Peyer's patch (tissue), 4 donors: ENCODE measurements at regions not wholly inside any gene's neighbourhood (a gene's known extent, or its start where the extent isn't known, plus 50 kb on each side); places are given as distances from the start of the nearest gene placed in this dataset.

Source experiments
- POLR2A ChIP-seq, 2 donors: fragments of 450-650 bp; IDR thresholded peaks; one replicate each; pipeline ENCODE4 v1.5.1; 2017; ENCODE audit warnings: antibody characterized with exemption in 2 of 2, mild to moderate bottlenecking in 2 of 2, moderate library complexity in 2 of 2
- TF ChIP-seq, protein P1 (sequence below), 6 experiments: fragments of 450-650 bp in 4 of 6; fragments of 200-600 bp in 2 of 6; sonication (generic) in 1 of 6; IDR thresholded peaks; one replicate each; pipeline ENCODE4 v1.5.1; 2017 to 2019; ENCODE audit warnings: antibody characterized with exemption in 6 of 6, mild to moderate bottlenecking in 3 of 6, moderate library complexity in 1 of 6

GRCh38 chr1:30196872-30197638 is 526.3 kb downstream of the MATN1 start:
- TF ChIP-seq, protein P1, sequence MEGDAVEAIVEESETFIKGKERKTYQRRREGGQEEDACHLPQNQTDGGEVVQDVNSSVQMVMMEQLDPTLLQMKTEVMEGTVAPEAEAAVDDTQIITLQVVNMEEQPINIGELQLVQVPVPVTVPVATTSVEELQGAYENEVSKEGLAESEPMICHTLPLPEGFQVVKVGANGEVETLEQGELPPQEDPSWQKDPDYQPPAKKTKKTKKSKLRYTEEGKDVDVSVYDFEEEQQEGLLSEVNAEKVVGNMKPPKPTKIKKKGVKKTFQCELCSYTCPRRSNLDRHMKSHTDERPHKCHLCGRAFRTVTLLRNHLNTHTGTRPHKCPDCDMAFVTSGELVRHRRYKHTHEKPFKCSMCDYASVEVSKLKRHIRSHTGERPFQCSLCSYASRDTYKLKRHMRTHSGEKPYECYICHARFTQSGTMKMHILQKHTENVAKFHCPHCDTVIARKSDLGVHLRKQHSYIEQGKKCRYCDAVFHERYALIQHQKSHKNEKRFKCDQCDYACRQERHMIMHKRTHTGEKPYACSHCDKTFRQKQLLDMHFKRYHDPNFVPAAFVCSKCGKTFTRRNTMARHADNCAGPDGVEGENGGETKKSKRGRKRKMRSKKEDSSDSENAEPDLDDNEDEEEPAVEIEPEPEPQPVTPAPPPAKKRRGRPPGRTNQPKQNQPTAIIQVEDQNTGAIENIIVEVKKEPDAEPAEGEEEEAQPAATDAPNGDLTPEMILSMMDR (IDR thresholded peaks at IDR 0.05), result no peak
- no peak for TF ChIP-seq POLR2A (IDR thresholded peaks at IDR 0.05)
